NK-92 treated with Interleukin-12 subunit alpha and Interleukin-12 subunit beta, amount 100 ng/mL, for 24 hours (cell line): ENCODE measurements at regions not wholly inside any gene's neighbourhood (a gene's known extent, or its start where the extent isn't known, plus 50 kb on each side); places are given as distances from the start of the nearest gene placed in this dataset.
"Not testable (repeated sequence)": the region's sequence is repeated elsewhere in the genome, so short reads cannot be mapped to it uniquely, and the experiment has no call there.

Experiments
- DNase-seq: peaks from one replicate; lab custom pipeline; 2025; lab: John Stamatoyannopoulos, UW

DNA sequence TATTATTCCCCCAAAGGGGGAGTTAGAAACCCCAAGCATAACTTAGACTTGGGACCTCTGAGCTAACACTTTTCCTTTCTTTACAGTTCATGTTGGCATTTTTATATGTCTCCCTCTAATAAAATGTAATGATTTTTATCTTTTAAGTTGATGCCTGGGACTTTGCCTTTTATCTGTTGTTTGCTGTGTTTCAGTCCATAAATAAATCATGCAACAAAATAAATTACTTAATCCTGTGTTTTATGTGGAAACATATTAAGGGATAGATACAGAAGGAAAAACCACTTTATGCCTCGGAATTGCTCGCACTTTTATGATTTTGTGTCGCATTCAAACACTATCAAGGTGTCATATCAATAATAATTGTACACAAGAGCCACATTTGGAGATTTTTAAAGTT is 93.7 kb upstream of the TBC1D5 start:
- DNase-seq, result no peak

DNA sequence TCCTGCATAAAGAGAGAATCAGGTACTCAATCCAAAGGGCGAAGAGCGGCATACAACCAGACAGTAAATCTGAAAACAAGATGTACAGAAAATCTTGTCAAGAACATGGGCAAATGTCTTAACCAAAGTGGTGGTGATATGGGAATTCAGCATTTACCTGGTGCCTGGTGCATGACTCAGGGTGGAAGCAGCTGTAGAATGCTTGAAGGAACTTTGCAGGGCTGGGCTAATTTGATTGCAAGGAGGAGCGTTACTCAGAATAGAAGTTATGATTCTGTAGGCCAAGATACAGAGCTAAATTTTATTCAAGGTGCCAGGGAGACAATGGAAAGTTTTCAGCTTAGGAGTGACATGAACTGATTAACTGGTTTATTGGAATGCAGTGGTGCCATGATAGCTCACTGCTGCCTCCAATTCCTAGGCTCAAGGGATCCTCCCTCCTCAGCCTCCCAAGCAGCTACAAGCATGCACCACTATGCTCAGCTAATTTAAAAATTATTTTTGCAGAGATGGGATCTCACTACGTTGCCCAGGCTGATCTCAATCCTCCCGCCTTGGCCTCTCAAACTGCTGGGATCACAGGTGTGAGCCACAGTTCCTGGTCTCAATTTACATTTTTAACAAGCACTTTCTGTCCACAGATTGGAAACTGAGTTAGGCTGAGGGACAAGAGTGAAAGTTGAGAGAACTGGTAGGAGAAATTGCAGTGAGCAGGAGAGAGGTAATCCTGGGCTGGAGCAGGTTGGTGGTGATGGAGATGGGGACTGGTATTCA is 91.5 kb upstream of the TBC1D5 start:
- DNase-seq, result no peak

DNA sequence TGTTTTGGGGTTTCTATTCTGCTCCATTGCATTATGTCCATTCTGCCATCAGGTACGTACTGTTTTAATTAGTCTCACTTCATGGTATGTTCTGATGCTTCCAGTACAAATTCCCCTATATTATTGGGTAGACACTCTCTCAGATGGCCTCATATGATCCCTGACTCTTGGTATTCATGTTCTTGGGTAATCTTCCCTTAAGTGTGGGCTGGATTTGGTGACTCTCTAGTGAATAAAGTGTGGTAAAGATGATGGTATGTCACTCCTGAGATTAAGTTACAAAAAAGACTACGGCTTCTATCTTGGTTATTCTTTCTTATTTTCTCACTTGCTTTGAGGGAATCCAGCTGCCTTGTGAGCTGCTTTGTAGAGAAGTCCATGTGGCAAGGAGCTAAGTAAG is 89.6 kb upstream of the TBC1D5 start:
- DNase-seq, result no peak

DNA sequence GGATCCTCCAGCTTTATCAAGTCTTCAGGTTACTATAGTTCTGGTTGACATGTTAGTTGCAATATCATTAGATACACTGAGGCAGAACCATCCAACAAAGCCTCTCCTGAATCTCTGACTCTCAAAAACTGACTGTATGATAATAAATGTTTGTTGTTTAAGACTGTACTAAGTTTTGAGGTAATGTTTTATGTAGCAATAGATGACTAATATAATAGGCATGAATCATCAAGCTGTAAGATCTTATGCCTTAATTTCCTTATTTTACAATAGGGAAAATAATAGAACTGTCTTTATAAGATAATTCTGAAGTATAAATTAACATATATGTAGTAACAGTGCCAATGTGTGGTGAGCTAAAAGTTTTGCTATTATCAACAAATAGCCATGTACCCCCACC is 88.9 kb upstream of the TBC1D5 start:
- DNase-seq, result no peak

DNA sequence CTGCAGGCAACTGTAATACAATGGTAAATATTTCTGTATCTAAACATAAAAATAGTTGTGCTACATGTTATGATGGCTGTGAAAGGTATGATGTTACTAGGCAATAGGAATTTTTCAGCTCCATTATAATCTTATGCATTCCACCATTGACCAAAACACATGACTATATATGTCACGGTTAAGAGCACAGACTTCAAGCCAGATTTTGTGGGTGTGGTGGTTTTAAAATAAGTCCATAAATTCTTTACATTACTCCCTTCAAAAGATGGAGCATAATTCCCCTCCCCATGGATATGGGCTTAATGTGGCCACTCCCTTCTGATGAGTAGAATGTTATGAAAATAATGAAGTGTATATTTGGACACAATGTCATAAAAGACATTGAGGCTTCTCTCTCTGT is 88.4 kb upstream of the TBC1D5 start:
- DNase-seq, result no peak

DNA sequence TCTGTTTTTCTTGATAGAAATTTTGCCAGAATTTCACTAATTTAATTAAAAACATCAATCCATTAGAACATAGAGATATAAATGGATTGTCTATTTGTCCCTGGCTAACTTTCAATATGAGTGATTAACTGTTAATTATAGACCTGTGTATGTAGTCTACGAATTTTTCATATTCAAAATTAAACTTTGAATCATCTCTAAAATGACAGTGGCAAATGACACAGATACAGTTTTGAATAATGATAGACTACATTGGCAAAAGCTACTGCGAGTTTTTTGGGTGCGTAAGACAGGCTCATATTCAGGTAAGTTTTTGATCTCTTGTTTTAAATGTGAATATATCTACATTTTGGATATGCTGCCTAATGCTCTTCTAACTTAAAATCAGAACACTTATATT is 86.0 kb upstream of the TBC1D5 start:
- DNase-seq, result no peak

DNA sequence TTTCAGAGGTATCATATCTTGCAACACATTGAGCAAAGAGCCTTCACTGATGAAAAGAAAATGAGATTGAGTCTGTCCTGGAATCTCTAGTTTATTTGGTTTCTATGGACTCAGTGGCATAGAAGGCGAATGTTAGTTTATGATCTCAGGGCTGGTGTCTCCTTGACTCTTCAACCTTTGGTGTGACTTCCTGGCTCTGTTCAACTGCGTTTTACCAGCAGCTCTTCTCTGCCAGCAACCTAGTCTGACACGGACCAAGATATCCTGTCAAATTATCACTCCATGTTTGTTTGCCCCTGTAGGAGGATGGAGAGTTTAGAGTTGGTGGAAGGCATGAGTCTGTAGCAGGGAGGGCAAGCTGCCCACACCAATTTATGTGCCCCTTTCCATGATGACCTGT is 82.9 kb upstream of the TBC1D5 start:
- DNase-seq, result no peak

DNA sequence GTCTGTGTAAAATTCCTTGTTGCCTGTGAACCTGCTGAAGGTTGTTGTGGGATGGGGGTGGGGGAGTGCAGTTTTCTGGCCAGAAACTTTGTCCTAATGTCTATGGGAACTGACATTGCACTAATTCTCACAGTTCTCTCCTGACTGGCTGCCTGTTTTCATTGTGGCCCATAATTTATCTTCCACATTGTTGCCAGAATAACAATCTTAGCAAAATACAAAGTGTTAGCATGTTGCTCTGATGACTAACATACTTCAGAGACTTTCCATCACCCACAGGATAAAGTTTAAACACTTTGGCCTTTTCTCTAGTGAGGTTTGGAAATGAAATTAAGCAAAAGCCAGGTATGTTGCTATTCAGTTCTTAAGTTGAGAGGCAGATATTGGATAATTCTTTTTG is 81.4 kb upstream of the TBC1D5 start:
- DNase-seq, result no peak

DNA sequence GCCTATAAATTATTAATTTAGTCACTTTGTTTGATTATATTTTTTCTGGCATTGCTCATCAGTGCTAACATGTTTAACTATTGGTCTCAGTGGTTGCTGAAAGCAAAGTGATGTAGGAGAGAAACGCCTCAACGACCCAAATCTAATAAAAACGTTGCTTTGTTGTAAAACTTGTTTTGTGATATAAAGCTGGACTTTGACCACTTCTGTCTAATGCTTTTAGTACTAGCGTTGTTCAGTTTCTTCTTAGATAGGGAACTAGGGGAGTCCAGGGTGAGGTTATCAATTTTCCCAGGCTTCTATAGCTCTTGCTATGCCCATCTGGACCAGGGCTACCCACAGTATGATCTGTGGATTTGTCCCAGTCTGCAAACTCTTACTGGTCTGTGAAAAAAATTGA is 80.6 kb upstream of the TBC1D5 start:
- DNase-seq, result no peak

DNA sequence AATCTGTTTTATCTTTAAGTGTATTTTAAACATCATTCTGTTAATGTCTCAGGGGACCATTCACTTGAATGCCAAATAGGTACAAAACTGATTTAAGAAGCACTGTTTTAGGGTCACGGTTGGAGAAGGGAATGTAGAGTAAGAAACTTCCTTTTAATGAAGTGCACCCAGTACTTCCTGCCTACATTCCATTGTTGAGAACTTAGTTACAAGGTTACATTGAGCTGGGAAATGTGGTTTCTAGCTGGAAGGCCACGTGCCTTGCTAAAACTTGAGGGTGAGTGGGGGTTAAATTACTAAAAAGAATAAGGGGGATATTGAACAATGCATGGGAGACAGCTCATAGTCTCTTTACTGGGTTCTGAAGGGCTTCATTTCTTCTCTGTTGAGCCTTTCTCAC is 78.3 kb upstream of the TBC1D5 start:
- DNase-seq, result no peak

DNA sequence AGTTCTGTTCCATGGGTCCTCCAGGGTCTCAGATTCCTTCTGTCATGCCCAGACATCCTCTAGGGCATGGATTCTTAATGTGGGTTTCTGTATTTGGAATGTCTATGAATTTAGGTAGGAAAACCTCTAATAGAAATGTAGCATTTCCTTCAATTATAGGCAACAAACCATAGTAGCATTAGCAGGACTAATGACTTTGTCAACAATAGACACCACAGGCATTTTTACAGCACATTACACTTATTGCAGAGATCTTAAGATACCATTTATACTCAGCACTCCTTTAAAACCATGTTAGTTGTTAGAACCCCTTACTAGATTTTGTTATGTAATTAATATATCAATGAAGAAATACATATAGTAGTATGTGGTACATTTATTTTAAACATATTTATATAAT is 77.8 kb upstream of the TBC1D5 start:
- DNase-seq, result no peak

DNA sequence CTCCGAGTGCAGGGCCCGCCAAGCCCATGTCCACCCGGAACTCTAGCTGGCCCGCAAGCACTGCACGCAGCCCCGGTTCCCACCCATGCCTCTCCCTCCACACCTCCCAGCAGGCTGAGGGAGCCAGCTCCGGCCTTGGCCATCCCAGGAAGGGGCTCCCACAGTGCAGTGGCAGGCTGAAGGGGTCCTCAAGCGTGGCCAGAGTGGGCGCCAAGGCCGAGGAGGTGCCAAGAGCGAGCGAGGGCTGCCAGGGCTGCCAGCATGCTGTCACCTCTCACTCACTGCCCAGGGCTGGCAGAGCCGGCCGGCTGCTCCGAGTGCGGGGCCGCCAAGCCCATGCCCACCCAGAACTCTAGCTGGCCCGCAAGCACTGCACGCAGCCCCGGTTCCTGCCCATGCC is 75.5 kb upstream of the TBC1D5 start:
- not testable (repeated sequence) for DNase-seq

DNA sequence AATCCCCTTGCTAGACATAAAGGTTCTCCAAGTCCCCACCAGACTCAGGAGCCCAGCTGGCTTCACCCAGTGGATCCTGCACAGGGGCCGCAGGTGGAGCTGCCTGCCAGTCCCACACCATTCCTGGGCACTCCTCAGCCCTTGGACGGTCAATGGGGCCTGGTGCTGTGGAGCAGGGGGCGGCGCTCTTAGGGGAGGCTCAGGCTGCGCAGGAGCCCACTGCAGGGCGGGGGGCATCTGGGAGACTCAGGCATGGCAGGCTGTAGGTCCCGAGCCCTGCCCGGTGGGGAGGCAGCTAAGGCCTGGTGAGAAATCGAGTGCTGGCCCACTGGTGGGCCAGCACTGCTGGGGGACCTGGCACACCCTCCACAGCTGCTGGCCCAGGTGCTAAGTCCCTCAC is 75.1 kb upstream of the TBC1D5 start:
- no peak for DNase-seq

DNA sequence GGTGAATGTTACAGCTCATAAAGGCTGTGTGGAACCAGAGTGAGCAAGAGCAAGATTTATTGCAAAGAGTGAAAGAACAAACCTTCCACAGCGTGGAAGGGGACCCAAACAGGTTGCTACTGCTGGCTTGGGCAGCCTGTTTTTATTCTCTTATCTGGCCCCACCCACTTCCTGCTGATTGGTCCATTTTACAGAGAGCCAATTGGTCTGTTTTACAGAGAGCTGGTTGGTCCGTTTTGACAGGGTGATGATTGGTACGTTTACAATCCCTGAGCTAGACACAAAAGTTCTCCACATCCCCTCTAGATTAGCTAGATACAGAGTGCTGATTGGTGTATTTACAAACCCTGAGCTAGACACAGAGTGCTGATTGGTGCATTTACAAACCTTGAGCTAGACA is 74.4 kb upstream of the TBC1D5 start:
- DNase-seq, result not testable (repeated sequence)

DNA sequence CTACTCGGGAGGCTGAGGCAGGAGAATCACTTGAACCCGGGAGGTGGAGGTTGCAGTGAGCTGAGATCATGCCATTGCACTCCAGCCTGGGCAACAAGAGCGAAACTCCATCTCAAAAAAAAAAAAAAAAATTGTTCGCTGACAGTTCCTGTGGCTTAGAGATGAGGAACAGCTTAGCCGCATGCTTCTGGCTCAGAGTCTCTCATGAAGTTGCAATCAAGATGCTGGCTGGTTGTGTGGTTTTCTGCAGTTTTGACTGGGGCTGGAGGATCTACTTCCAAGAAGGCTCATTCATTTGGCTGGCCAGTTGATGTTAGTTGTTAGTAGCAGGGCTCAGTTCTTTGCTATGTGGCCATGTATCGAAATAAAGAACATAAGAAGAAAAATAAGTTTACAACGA is 69.9 kb upstream of the TBC1D5 start:
- DNase-seq, result not testable (repeated sequence)

DNA sequence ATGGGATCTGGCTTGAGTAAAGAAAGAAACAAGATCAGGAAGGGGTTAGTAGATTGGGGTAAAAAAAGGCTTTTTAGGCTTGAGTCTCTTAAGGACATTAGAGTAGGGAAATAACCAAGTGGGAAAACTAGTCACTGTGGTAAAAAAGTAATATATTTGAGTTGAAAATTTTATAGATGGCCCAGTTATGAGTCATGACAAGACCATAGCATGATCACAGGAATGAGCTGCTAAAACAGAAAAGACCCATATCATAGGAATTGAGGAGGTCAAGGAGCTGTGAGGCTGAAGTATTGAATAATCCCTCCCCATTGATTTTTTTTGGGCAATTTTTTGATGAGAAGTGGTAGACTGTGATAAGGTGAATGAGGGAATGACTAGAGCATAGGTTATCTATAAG is 69.2 kb upstream of the TBC1D5 start:
- DNase-seq, result no peak

DNA sequence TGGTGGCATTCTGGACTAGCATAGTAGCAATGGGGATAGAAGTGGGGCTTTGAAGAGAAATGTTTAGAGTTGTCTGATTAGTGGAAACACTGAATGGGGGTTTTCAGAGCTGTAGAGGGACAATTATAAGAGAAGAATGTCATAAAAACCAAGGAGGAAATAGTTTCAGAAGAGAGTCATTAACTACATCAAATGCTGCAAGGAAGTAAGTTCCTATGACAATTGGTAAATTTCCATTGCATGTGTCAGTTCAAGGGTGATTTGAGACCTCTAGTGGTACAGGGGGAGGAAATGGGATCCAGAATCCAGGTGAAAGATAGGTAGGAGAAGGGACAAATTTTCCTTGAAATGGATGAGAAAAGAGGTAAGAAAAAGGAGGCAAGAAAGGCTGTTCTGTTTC is 68.3 kb upstream of the TBC1D5 start:
- no peak for DNase-seq

DNA sequence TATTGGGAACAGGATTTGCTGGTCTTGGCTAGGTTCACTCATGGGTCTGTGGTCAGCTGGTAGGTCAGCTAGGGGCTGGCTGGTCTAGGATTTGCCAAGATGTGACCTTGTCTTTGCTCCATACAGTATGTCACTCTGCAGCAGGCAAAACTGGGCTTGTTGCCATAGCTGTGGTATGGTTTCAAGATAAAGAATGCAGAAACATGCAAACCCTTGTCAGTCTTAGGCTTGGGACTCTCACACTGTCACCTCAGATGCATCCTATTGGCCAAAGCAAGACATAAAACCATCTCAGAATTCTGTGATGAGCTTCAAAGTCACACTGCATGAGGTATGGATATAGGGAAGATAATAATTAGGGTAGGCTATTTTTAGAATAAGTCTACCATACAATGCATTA is 66.6 kb upstream of the TBC1D5 start:
- no peak for DNase-seq

DNA sequence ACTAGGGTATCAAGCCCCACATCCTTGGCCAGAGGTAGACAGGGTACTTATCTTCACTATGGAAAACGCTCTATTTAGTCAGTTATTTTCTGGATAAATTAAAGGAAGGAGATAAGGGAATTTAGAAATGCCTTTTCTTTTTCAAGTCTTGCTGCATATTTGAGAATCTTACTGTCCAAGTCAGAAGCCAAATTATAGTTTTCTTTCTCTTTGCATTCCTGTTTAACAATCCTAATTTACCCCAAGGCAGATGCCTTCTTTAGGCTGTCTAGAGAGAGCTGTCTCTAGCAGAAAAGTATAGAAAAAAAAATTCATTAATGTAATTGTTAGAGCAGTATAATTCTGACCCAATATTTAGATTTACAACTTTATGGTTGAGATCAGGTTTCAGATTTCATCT is 64.4 kb upstream of the TBC1D5 start:
- no peak for DNase-seq

DNA sequence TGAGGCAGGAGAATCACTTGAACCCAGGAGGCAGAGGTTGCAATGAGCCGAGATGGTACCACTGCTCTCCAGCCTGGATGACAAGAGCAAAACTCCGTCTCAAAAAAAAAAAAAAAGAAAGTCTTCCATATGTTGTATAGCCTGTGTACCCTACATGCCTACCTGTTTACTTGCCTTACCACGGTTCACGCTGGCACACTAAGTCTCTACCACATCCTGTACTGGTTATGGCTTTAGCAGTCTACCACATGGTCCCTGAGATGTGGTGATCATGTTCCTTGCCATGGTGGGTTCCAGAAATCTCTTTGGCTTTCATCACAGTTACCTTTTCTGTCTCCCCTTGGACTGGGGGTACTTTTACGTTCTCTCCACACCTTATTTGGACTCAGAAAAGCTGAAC is 63.8 kb upstream of the TBC1D5 start:
- DNase-seq, result no peak

DNA sequence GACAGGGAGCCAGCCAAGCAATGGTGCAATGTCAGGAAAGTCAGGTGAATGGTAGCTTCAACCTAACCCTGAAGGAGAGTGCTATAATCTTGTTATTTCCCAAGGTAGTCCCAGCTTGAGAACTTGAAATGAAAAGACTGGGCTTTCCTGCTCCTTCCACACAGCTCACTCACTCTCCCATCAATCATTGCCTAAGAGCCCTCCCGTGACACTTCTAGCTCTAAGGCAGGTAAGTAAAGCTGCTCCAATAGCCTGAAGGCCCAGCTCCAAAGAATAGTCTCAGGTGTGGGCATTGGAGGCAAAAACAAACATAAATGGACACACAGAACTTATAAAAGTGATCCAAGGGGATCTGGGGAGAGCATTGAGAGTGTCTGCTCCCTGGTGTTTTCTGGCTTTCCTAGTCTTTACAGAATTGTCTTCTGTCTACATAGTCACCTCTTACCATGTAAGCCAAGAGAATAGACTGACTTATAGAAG is 63.1 kb upstream of the TBC1D5 start:
- no peak for DNase-seq

DNA sequence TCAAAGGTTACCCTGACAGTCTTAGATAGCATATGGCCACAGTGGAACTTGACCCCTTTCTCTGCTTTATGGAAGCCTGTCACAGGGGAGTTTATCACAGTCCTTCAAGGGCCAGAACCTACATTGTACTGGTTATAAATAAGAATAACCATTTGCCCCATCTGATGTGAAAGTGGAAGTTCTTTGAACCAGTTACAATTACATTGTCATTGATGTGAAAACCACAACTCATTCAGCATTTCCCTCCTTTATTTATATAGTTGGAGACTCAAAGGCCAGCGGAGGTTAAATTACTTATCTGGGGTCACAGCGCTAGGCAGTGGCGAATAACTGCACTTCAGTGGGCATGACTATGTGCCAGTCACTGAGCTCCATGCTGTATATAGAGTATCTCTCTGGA is 60.5 kb upstream of the TBC1D5 start:
- DNase-seq, result no peak

DNA sequence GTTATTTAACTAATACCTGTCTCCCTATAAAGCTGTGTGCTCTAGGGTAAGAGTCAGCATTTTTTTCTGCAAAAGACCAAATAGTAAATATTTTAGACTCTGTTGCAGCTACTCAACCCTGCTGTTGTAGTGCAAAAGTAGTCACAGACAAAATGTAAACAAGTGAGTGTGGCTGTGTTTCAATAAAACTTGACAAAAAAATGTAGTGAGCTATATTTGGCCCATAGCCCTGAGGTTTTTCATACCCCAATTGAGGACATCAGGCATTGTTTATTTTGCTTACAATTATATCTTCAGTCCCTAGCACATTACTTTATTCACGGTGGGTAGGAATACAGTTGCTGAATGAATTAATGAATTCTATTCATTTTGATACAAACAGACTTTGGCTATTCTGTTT is 58.7 kb upstream of the TBC1D5 start:
- no peak for DNase-seq

DNA sequence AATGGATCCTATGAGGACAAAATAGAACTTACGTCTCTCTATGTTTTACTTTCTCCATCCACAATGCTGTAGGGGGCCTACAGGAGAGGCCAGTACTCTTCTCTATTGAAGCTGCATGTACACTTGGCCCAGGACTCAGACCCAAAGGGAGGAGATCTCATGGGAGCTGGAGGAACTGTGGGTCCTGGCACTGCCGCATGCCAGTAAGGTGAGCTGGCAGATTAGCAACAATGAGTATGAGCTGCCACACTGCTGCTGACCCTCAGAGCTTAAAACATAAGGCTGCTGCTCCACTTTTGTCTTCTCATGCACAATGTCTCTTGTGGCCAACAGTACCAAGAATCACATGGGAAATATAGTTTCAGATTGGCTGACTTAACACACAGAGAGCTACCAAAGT is 57.8 kb upstream of the TBC1D5 start:
- no peak for DNase-seq

DNA sequence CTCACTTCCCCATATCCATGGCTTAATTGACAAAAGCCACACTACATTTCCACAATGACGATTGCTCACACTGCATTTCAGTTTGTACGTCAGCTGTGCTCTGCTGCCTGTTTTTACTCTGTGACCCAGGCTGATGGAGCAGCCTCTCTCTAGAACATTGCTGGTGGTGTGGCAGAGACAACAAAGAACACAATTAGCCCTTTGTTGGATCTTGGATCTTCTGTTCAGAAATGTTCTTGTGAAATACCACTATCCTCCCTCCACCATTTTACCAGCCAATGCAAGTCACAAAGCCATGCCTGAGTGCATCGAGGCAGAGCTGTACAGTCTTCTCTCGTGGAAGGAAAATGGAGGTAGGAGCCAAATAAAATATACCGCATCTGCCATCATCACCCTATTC is 56.9 kb upstream of the TBC1D5 start:
- DNase-seq, result no peak
